CD4-positive, alpha-beta T cell treated with Interferon gamma for 1 hour (primary cell): ENCODE measurements at regions not wholly inside any gene's neighbourhood (a gene's known extent, or its start where the extent isn't known, plus 50 kb on each side); places are given as distances from the start of the nearest gene placed in this dataset.
"Not testable (repeated sequence)": the region's sequence is repeated elsewhere in the genome, so short reads cannot be mapped to it uniquely, and the experiment has no call there.

ENCODE experiments used
- DNase-seq: peaks from one replicate; pipeline ENCODE4 v3.0.0-alpha.2; 2020

DNA sequence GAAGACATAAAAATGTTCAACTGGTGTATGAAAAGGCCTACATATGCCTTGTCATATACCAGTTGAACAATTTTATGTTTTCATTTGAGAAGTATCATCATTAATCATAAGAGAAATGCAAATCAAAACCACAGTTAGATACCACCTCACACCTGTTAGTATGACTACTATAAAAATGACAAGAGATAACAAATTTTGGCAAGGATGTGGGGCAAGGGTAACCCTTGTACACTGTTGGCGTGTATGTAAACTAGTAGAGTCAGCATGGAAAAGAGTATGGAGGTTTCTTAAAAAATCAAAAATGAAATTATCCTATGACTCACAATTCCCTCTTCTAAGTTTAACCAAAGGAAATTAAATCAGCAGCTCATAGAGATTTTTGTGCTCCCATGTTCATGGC lies 250.4 kb upstream of the ST8SIA4 start:
- DNase-seq = no peak

DNA sequence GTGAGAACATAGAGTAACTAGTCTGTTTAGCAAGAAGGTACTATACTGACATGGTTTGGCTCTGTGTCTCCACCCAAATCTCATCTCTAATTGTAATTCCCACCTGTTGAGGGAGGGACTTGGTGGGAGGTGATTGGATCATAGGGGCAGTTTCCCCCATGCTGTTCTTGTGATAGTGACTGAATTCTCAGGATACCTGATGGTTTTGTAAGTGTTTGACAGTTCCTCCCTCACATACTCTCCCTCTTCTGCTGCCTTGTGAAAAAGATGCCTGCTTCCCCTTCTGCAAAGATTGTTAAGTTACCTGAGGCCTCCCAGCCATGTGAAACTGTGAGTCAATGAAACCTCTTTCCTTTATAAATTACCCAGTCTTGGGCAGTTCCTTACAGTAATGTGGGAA lies 240.4 kb upstream of the ST8SIA4 start:
- DNase-seq = no peak

DNA sequence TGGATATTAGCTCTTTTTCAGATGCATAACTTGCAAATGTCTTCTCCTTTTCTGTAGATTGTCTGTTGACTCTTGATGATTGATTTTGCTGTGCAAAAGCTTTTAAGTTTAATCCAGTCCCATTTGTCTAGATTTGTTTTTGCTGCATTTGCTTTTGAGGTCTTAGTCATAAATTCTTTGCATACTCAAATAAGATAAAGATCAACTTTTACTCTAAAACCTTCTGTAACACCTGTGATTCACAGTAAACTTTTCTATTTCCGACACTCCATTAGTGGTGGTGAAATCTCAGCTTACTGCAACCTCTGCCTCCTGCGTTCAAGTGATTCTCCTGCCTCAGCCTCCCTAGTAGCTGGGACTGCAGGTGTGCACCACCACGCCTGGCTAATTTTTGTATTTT lies 239.0 kb upstream of the ST8SIA4 start:
- no peak for DNase-seq

DNA sequence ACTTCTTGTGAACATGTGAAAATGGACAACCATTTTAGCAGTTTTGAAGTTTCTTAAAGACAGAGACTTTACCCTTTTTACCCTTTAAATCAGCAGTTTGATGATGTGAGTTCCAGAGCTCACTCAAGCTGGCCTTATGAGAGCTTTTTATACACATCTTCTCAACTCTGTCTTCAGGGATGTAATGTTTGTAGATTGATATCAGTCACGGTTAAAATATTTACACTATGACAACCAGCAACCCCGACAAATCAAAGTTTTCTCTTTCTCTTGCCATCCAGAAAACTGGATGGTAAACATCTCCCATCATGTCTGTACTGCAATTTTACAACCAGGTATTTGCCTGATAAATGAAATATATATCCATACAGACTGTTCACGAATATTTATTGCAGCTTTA lies 233.4 kb upstream of the ST8SIA4 start:
- no peak for DNase-seq

DNA sequence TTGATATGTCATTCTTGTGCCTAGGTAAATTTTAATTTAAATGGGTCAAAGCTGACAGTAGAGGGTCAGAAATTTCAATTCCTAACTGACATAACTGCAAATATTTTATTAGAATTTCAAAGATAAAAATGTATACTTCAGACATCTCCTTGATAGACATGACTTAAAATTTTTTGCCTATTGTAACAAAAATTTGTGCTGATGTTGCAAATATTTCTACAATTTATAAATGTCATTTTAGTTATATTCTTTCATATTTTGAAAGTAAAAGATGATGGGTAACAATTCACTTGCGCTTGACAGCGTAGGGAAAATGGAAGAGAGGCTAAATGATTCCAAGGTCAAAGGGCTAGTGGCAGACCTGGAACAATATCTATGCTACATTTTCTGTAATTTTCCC lies 220.3 kb upstream of the ST8SIA4 start:
- DNase-seq = no peak

DNA sequence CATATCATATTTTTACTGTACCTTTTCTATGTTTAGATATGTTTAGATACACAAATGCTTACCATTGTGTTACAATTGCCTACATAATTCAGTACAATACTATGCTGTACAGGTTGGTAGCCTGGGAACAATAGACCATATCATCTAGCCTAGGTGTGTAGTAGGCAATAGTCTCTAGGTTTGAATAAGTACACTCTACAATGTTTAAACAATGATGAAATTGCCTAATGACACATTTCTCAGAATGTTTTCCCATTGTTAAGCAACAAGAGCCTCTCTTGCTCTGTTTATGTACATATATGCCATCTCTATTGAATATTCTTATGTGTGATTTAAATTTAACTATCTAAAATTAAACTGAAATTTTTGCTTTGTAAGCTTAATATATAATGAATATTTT lies 209.6 kb upstream of the ST8SIA4 start:
- no peak for DNase-seq

DNA sequence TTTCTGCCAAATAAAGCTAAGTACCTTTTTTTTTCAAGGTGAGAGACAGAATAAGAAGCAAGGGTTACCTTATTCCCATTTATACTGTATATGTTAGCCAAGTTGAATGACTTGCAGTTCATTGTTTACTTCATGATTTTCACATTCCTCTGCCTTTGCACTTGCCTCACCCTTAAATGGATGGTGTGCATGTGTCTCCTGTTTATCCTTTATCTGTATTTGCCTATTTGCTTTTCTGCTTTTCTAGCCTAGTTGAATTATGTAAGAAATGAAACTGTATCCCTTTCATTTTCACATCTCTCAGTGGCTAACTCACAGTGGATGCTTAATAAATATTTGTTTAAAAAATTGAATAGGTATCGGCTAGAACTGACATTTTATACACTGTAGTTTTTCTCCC lies 200.8 kb upstream of the ST8SIA4 start:
- DNase-seq = no peak

DNA sequence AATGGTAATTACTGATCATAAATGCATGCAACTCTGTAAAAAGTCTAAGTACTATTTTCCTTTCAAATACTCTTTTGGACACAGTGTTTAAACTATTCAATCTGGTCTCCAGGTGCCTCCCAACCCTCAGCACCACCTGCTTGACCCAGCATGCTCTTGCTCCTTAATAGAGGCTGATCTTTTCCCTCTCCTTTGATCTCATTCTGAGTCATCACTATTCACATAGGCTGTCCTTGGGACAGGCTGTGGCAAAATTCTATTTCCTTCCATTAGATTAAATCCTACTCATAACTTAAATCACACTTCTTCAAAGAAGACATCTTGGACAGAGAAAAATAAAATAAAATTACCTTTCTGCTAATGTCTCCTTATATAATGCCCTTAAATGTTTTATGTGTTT lies 199.4 kb upstream of the ST8SIA4 start:
- no peak for DNase-seq

DNA sequence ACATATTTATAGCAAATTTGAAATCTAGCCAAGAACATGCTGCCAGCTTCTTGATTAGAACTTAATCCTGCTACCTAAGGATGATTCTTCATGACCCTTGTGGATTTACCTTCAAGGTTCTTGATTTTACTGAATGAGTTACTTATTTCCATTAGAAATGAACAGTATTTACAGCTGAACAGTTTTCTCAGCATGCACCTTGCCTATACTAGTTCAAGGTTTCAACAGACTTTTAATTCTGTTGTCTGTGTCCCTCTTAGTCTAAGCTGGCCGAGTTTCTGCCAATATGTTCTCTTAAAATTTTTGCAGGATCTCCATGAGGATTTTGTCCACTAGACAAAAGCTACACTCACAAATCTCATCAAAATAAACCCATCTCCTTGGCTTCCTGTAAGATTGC lies 188.8 kb upstream of the ST8SIA4 start:
- no peak for DNase-seq

DNA sequence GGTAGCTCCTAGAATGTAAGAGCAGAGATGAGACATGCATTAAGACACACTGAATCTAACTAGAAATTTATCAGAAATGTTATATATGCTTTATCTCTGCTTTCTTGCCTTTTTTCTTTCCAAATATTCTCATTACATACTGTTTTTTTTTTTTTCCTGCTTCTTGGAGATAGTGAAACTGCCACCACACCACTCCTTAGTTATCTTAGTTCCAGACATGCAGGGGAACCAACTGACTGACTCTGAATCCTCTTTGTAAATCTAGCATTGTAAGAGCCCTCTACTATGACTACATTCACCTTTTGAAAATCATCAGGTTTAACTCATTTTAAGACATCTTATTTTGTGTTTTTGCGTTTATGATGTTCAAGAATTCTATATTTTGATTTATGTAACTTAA lies 181.3 kb upstream of the ST8SIA4 start:
- no peak for DNase-seq

DNA sequence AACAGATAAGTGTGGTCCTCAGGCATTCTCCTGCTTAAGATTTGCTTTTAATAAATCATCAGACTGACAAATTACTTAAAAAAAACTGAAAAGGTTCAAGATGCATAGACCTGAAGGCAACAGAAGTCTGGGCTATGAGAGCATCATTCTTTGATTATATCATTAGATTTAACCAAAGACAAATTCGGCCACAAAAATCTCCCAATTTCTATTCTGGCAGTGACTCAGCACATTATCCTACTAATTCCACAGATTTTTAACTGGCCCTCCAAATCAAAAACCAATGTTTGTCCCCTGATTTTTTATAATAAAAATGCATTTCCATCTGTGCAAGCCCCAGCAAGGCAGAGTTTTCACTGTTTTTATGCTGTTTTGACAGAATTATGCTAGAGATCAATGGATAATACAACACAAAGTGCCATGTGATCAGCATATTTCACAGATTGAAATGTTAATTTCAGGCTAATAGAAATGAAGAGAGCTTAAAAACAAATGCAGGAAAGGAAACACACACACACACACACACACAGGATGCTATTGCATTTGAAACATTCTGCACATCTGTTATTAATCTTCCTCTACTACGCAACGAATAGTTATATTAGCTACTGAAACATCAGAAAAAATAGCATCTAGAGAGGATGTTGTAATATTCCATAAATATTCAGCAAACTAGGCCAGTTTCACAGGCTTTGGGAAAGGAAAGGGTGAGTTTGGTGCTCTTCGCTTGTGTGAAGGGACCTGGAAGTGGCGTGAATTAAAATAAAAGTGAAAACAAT lies 177.6 kb upstream of the ST8SIA4 start:
- no peak for DNase-seq

DNA sequence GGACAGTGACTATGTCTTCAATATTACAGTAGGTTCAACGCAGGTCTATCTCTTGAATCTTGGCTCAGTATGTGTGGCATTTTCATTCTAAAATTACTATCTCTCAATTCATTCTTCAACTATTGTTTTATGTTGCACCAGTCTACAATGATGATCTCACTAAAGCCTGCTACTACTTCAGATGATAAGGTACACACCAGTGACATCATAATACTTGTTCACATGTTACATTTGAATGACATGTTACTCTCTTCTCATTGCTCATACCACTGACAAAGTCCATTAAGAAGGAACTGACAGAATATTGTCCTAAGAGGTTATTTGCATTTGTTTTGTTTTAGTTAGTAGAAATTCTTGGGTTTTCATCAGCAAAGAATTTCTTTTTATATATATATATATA lies 165.2 kb upstream of the ST8SIA4 start:
- DNase-seq = no peak

DNA sequence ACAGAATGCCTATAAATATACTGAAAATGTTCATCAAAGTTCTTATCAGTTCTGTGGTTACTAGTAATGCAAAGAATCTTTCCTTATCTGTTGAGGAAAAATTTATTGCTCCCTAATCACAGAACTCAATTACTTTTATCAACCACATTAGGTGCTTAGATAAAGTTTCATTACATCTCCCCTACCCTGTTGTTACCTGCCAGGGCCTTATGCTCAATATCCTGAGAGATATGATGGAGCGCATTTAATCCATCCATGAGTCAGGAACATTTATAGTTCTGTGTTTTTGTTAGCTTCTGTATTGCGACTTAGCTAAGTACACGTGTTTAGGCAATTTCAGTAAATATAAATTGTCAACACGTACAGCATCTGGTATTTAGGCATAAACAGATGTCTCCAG lies 164.3 kb upstream of the ST8SIA4 start:
- no peak for DNase-seq

DNA sequence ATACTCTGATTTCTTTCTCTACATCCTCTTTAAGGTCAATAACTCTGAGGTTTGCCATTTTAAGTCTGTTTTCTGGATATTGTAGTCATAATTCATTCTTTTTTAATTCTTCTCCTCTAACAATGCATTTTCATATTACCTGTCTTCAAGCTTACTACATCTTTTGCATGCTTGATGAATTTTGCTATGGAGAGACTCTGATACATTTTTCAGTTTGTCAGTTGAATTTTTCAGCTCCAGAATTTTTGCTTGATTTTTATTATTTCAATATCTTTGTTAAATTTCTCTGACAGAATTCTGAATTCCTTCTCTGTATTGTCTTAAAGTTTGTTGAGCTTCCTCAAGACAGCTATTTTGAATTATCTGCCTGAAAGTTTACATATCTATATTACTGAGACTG lies 159.8 kb upstream of the ST8SIA4 start:
- no peak for DNase-seq

DNA sequence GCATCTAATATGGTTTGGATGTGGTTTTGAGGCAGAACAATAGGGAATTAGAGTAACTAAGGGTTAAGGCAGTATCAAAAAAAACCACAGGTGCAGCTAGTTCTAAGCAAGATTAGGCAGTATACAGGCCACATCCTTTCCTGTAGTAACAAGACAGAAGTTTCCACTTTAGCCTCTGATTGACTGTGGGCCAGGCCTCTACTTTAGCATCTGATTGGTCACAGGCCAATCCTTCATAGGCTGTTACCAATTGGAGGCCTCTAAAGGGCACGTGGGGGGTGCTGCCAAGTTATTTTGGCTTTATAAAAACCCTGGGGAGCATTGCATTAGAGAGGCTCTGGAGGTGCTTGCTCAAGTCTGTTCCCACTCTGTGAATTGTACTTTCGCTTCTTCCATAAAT lies 144.1 kb upstream of the ST8SIA4 start:
- DNase-seq = no peak

DNA sequence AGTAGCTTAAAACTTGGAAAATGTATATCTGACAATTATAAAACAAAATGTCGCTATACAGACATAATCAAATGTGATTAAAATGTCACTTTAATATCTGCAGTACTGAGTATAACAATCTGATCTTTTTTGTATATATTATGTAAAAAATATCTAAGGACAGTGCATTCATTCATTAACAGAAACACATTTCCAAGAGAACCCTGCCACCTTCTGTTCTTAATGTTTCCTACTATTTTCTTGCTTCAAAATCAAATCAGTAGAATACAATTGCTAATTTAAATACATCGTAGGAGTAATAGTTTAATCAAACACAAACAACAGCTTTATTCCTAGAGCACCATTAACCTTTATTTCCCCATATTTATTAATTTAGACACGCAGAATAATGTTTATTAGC lies 142.6 kb upstream of the ST8SIA4 start:
- DNase-seq = no peak

DNA sequence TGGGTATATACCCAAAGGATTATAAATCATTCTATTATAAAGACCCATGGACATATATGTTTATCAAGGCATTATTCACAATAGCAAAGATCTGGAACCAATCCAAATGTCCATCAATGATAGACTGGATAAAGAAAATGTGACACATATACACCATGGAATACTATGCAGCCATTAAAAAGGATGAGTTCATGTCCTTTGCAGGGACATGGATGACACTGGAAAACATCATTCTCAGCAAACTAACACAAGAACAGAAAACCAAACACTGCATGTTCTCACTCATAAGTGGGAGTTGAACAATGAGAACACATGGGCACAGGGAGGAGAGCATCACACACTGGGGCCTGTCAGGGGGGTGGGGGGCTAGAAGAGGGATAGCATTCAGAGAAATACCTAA lies 136.9 kb upstream of the ST8SIA4 start:
- DNase-seq = not testable (repeated sequence)

DNA sequence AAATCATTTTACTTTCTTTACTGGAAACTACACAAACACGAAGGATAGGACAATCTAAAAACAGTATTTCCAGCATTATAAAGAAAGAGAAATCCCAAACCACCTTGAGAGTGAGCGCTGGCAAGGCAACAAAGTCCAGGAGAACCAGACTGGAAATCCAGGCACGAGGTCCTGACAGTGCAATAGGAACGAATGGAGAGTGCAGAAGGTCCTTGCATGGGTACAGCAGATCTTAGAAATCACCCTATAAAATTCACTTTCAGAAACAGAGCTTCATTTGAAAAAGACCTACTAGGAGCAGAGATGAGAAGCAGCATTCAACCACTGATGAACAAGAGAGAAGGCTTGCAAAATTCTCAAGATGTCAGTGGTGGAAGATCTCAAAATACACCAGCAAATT lies 133.7 kb upstream of the ST8SIA4 start:
- no peak for DNase-seq

DNA sequence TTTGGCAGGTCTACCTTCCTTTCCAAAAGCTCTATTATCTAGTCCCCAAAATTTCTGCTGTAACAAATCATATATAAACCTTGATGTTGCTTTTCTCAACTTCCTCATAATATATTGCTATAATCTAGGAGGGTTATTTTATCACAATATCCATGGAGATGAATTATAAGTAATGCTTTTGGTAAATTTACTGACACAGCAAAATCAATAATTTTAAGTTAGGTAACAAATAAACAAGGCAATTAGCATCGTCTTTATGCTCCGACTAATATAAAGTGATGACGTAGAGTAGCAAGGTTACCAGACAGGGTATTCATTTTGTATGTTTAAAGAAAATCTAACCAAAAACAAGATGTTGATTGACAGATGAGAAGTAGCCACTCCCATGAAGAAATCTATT lies 132.3 kb upstream of the ST8SIA4 start:
- no peak for DNase-seq

DNA sequence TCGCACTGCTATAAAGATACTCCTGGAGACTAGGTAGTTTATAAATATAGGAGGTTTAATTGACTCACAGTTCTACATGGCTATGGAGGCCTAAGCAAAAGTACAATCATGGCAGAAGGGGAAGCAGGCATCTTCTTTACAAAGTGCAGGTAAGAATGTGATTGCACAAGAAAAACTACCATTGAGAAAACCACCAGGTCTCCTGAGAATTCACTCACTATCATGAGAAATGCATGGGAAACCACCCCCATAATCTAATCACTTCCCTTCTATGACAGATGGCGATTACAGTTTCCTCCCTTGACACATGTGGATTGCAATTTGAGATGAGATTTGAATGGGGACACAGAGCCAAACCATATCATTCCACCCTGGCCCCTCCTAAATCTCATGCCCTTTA lies 121.2 kb upstream of the ST8SIA4 start:
- no peak for DNase-seq

DNA sequence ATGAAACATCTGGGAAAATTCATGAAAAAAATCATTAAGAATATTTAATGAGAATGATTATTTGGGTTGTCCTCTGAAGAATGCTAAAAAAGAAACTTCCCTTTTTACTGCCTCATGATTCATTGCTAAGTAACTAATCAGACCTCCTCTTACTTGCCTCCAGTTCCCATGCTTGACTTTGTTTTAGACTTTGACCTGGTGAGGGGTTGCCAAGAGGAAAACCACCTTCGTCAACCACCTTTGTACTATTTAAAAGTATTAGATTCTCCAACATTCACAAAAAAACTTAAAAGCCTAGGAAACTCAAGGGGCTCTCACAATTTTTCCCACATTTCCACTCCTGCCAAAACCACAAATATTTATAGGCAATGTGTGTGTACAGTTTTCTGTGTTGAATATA lies 115.2 kb upstream of the ST8SIA4 start:
- no peak for DNase-seq

DNA sequence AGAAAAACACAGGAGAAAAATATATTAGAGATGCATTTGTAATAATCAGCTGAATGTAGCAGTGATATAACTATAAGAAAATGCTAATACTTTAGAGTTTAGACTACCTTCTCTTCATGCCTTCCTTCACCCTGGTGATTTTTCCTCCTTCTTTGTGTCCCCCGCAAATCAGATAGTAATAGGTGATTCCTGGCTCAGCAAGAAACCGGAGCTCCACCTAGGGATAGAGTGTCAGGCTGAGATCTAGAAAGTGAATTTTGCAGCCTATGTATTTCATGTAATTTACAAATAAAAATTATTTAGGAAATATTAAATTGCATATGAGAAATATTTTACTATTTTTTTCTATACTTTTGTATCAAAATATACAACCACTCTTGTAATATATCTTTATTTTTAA lies 109.8 kb upstream of the ST8SIA4 start:
- DNase-seq = no peak

DNA sequence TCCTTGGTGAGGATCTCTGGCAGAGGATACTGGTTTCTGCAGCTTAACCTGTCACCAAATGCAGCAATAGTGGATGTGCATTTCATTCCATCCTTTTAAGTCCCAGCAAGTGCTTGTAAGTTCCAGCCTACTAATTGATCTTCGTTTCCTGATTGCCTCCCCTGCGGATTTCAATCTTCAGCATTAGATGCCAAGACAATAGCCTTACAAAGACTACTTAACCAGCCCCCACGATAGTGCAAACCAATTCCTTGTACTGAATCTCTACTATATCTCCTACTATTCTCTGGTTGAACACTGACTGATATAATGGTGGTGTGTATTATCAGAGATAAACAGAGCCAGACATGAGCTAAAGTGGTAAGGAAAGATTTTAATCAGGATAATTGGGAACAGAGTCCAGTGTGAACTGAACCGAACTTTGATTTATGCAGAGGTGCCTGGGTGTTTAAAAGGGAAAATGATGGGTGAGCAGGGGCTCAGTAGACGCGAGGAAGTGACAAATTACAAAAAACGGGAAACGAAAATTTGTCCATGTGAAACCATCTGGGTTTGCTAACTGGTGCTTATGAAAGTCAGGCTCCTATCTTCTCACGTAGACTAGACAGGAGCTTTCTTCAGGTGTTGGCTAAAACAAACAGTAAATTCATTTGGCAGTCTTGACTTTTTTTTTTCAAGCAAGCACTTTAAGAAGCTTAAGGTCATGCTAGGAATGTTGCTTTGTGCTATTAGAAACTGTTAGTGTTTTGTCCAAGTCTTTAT lies 106.9 kb upstream of the ST8SIA4 start:
- no peak for DNase-seq

DNA sequence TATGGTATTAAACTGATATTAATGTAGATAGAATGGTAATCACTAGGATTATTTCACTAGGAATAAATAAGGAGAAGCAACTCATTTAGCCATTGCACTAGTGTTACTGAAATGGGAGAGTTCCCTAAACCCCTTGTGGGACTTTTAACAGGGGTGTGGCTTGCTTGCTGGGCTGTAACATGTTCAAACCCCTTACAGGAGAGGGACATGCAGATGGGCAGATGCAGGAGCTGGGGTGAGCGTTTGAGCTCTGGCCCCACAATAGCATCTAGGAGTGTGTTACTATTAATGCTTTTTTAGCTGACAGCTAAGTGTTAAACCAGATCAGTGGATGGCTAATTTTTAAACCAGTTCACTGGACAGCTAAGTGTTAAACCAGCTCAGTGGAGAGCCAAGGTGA lies 89.3 kb upstream of the ST8SIA4 start:
- no peak for DNase-seq

DNA sequence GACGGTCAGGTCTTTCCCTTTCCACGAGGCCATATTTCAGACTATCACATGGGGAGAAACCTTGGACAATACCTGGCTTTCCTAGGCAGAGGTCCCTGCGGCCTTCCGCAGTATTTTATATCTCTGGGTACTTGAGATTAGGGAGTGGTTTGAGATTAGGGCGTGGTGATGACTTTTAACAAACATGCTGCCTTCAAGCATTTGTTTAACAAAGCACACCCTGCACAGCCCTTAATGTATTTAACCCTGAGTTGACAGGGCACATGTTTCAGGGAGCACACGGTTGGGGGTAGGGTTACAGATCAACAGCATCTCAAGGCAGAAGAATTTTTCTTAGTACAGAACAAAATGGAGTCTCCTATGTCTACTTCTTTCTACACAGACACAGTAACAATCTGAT lies 80.5 kb upstream of the ST8SIA4 start:
- not testable (repeated sequence) for DNase-seq
